ENCODE measurements at regions not wholly inside any gene's neighbourhood (a gene's known extent, or its start where the extent isn't known, plus 50 kb on each side); places are given as distances from the start of the nearest gene placed in this dataset.

- TF ChIP-seq CTCF (conservative IDR thresholded peaks at IDR 0.05 in 1 of 2, IDR thresholded peaks at IDR 0.05 in 1 of 2; ENCODE audit: extremely low read depth in 1 of 2, insufficient read depth in 1 of 2, low read depth in 1 of 2, low read length in 2 of 2) (no peak), EZH2 (IDR thresholded peaks at IDR 0.05; ENCODE audit: borderline replicate concordance, low read length) (no peak)
Measured at GRCh38 chr4:98775672-98776071, 117.3 kb upstream of the TSPAN5 start.

Data from mammary epithelial cell (primary cell).